GM12891 (cell line): ENCODE measurements at regions not wholly inside any gene's neighbourhood (a gene's known extent, or its start where the extent isn't known, plus 50 kb on each side); places are given as distances from the start of the nearest gene placed in this dataset.

Experiments
- POLR2A ChIP-seq: IDR thresholded peaks from 2 replicates; pipeline ENCODE4 v1.6.1; 2011; ENCODE audit warnings: low read depth, low read length, control low read depth
- POLR2AphosphoS5 ChIP-seq: IDR thresholded peaks from 2 replicates; pipeline ENCODE4 v1.6.1; 2011; ENCODE audit warnings: low read depth, low read length, control low read depth
- SPI1 ChIP-seq: IDR thresholded peaks from 2 replicates; pipeline ENCODE4 v1.6.1; 2011; ENCODE audit warnings: low read depth, low read length, control low read depth
- TAF1 ChIP-seq: IDR thresholded peaks from 2 replicates; pipeline ENCODE4 v1.6.1; 2011; ENCODE audit warnings: low read depth, low read length, control low read depth

DNA sequence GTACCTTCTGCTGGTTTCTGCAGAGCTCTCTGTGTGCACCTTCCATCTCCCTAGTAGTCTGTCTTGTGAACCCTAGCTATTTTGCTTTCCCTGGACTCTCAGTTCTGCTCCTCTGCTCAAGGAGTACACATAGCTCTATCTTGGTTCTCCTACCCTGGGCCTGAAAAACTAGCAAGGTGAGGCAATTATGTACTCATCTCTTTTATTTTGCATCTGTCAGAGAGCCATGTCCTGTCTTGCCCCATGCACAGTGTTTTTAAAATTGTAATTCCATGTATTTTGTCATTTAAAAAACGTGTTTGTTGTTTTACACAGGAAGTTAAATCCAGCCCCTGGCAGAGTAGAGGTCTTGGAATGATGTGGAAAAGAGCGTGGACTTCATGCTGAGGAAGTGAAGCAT is 684.9 kb upstream of the CPEB2 start:
- TF ChIP-seq POLR2AphosphoS5 (no peak), SPI1 (no peak), POLR2A (no peak), TAF1 (no peak)
